HepG2 (cell line): ENCODE measurements at regions not wholly inside any gene's neighbourhood (a gene's known extent, or its start where the extent isn't known, plus 50 kb on each side); places are given as distances from the start of the nearest gene placed in this dataset.

ENCODE experiments used
- ATAC-seq: fragments of 200-7000 bp; cut with Tn5 transposase; 3 replicates; pipeline ENCODE4 v1.9.1; 2020; ENCODE audit warnings: mild to moderate bottlenecking, moderate library complexity
- BruUV-seq: library from RNA; stranded (reverse); fragments of 400-500 nt; replicated peaks from 2 replicates; lab custom pipeline; 2021; lab: Mats Ljungman, UMichigan
- CTCF ChIA-PET: fragments of 300-600 bp; formaldehyde crosslinking; extraction: SDS; loops from one replicate; lab custom pipeline; 2021; ENCODE audit warnings: low total read pairs, inconsistent platforms, low intra/inter-chr PET ratio; lab: Yijun Ruan, JAX
- POLR2A ChIA-PET: fragments of 350-600 bp; sonication (Branson Sonifier 250); formaldehyde crosslinking; loops from one replicate; lab custom pipeline; 2020; ENCODE audit warnings: antibody characterized with exemption, inconsistent platforms; lab: Yijun Ruan, JAX
- DNase-seq: peaks from one replicate; pipeline ENCODE4 v3.0.0-alpha.2; 2015; ENCODE audit warnings: low spot score
- FAIRE-seq: peaks from 3 replicates; lab custom pipeline; 2011; peaks lifted over from hg19 to GRCh38; lab: Jason Lieb, UNC
- H2AFZ ChIP-seq: one replicate; pipeline ENCODE4 v1.6.1; 2011; ENCODE audit warnings: low read length, inconsistent platforms
- H3K27ac ChIP-seq: fragments of 300-600 bp; 3 replicates; pipeline ENCODE4 v1.8.0; 2011; ENCODE audit warnings: mixed run types, mild to moderate bottlenecking, mixed read lengths, low read length, inconsistent platforms; ENCODE audit not compliant: insufficient read depth; ENCODE audit errors: extremely low read length
- H3K27me3 ChIP-seq, 2 experiments: fragments of 200-600 bp in 1 of 2; 2 replicates in 1 of 2; 3 replicates in 1 of 2; pipeline versions ENCODE4 v1.6.0 to v1.8.0; 2011; ENCODE audit warnings: low read length in 2 of 2, mild to moderate bottlenecking in 2 of 2, moderate library complexity in 2 of 2, inconsistent platforms in 1 of 2; ENCODE audit not compliant: insufficient read depth in 2 of 2, control insufficient read depth in 1 of 2
- H3K36me3 ChIP-seq, 2 experiments: fragments of 200-600 bp in 1 of 2; replicated peaks in 1 of 2; 2 replicates in 1 of 2; 3 replicates in 1 of 2; pipeline versions ENCODE4 v1.5.1 to v1.8.0; 2011; ENCODE audit warnings: low read length in 2 of 2, inconsistent platforms in 1 of 2; ENCODE audit not compliant: insufficient read depth in 2 of 2, control insufficient read depth in 1 of 2
- H3K4me1 ChIP-seq: 2 replicates; pipeline ENCODE4 v1.5.1; 2012; ENCODE audit warnings: low read length, inconsistent platforms; ENCODE audit not compliant: insufficient read depth
- H3K4me2 ChIP-seq: 2 replicates; pipeline ENCODE4 v1.6.0; 2011; ENCODE audit warnings: low read depth, low read length, inconsistent platforms
- H3K4me3 ChIP-seq, 3 experiments: fragments of 200-600 bp in 1 of 3; sonication (generic), shearing (Covaris generic) in 1 of 3; replicated peaks in 1 of 3; 2 replicates each; pipeline ENCODE4 v1.5.1; 2011 to 2016; ENCODE audit warnings: low read length in 3 of 3, inconsistent platforms in 2 of 3, low read depth in 2 of 3, mild to moderate bottlenecking in 2 of 3, control low read depth in 1 of 3, mixed read lengths in 1 of 3; ENCODE audit not compliant: insufficient read depth in 1 of 3
- H3K79me2 ChIP-seq: one replicate; pipeline ENCODE4 v1.6.1; 2011; ENCODE audit warnings: low read length, inconsistent platforms; ENCODE audit not compliant: insufficient read depth
- H3K9ac ChIP-seq: 2 replicates; pipeline ENCODE4 v1.6.0; 2011; ENCODE audit warnings: mild to moderate bottlenecking, low read depth, low read length, inconsistent platforms; ENCODE audit not compliant: insufficient read depth
- H3K9me3 ChIP-seq: 2 replicates; pipeline ENCODE4 v1.5.1; 2012; ENCODE audit warnings: mild to moderate bottlenecking, low read length
- H4K20me1 ChIP-seq: 2 replicates; pipeline ENCODE4 v1.6.0; 2011; ENCODE audit warnings: inconsistent platforms, mild to moderate bottlenecking, low read length, moderate library complexity; ENCODE audit not compliant: insufficient read depth
- FOSL2 ChIP-seq: sonication (generic); formaldehyde crosslinking; IDR thresholded peaks from 2 replicates; pipeline ENCODE4 v1.4.0; 2020; ENCODE audit warnings: missing genetic modification reagents
- HMG20A ChIP-seq: IDR thresholded peaks from 2 replicates; pipeline ENCODE4 v1.6.1; 2016; ENCODE audit warnings: borderline replicate concordance
- NFYB ChIP-seq: sonication (generic); formaldehyde crosslinking; IDR thresholded peaks from 2 replicates; pipeline ENCODE4 v1.4.0; 2020; ENCODE audit warnings: missing genetic modification reagents
- RBAK ChIP-seq: sonication (generic); formaldehyde crosslinking; IDR thresholded peaks from 2 replicates; pipeline ENCODE4 v1.5.1; 2020; ENCODE audit warnings: mild to moderate bottlenecking, missing genetic modification reagents
- SAP130 ChIP-seq: IDR thresholded peaks from 2 replicates; pipeline ENCODE4 v1.6.1; 2016; ENCODE audit warnings: low read depth
- THAP8 ChIP-seq: sonication (generic); formaldehyde crosslinking; IDR thresholded peaks from 2 replicates; pipeline ENCODE4 v1.5.1; 2020; ENCODE audit warnings: missing genetic modification reagents, mild to moderate bottlenecking, borderline replicate concordance
- ZMYM3 ChIP-seq: sonication (generic); formaldehyde crosslinking; IDR thresholded peaks from 2 replicates; pipeline ENCODE4 v1.5.1; 2020; ENCODE audit warnings: mild to moderate bottlenecking, missing genetic modification reagents
- WGBS: methylation state at CpG from one replicate; pipeline ENCODE4 v1.1.6; 2017; ENCODE audit warnings: low lambda C conversion rate; 5-methylcytosine and 5-hydroxymethylcytosine counted together
- in situ Hi-C: cut with HindIII; loops from 2 replicates; pipeline ENCODE4 v1.10.0; 2017; ENCODE audit warnings: low pct_unique_long_range_greater_than_20kb; ENCODE audit not compliant: extremely low pct_ligation_motif_present
- intact Hi-C: fragments of 100-400 bp; cut with micrococcal nuclease; formaldehyde crosslinking; loops from one replicate; pipeline ENCODE4 v1.10.0; 2022; ENCODE audit not compliant: unreplicated experiment

GRCh38 chr10:78540355-78541076 lies 506.9 kb downstream of the RPS24 start:
- Histone ChIP-seq H2AFZ (no peak overlapping the region), H3K4me3 (no peak overlapping the region), H3K4me2 (no peak overlapping the region), H3K27me3 (no peaks in the 10 kb centered on the region), H3K4me1 (peaks cover 75% of the 10 kb centered on the region), H3K9me3 (no peaks in the 10 kb centered on the region), H3K9ac (no peak overlapping the region), H3K27ac (no peak overlapping the region), H3K36me3 (no peaks in the 10 kb centered on the region), H3K79me2 (no peaks in the 10 kb centered on the region), H4K20me1 (no peaks in the 10 kb centered on the region)
- ChIA-PET POLR2A (interaction anchor here (0.6 to 2.9 kb wide), 4 partner anchors 12 to 101 kb away, joined by 3 to 10 read pairs (median 4); no protein-coding TSS in a partner anchor), CTCF (no interaction called here)
- TF ChIP-seq ZMYM3 (CRISPR knock-in tag) = peak; percentile 56; the same call in 1 of the 2 replicates
- TF ChIP-seq FOSL2 (CRISPR knock-in tag) = peak; percentile 54
- 0 out of 2 replicates have a peak, but pooled peaks have one; percentile 30 for TF ChIP-seq SAP130 (CRISPR knock-in tag)
- TF ChIP-seq RBAK = peak; percentile 95
- no peak for TF ChIP-seq NFYB (CRISPR knock-in tag)
- no peak for DNase-seq
- no peak for FAIRE-seq
- intact Hi-C loops = loop anchor here (5.0 kb wide), 1 partner anchor 117 kb away; no protein-coding TSS in a partner anchor
- ATAC-seq = no peak
- WGBS = 90% methylated on average over 2 of the region's 2 CpGs
- in situ Hi-C loops = no loop called here
- BruUV-seq = no TSS peak

GRCh38 chr10:78541481-78542140 lies 507.9 kb downstream of the RPS24 start:
- BruUV-seq = no TSS peak
- no peak for DNase-seq
- intact Hi-C loops = loop anchor here (5.0 kb wide), 1 partner anchor 116 kb away; no protein-coding TSS in a partner anchor
- Histone ChIP-seq H3K9ac (no peak overlapping the region), H3K9me3 (no peaks in the 10 kb centered on the region)
- TF ChIP-seq THAP8 (CRISPR knock-in tag) (no peak), HMG20A (no peak)
- TF ChIP-seq, all 625 proteins: peak for 0
- ATAC-seq (no peak), FAIRE-seq (no peak)
- Histone ChIP-seq H3K36me3 (no peaks in the 10 kb centered on the region), H4K20me1 (no peaks in the 10 kb centered on the region), H3K4me1 (peaks cover 78% of the 10 kb centered on the region), H3K4me3 (no peak overlapping the region), H2AFZ (no peak overlapping the region), H3K4me2 (no peak overlapping the region), H3K27me3 (no peaks in the 10 kb centered on the region), H3K27ac (no peak overlapping the region), H3K79me2 (no peaks in the 10 kb centered on the region)
- WGBS = 79% methylated on average over 3 of the region's 4 CpGs
- in situ Hi-C loops = no loop called here
- ChIA-PET CTCF (no interaction called here), POLR2A (interaction anchor here (1.4 to 2.9 kb wide), 3 partner anchors 10 to 100 kb away, joined by 3 to 10 read pairs (median 3); no protein-coding TSS in a partner anchor)
